Thymus (tissue), 11 donors: ENCODE measurements at regions not wholly inside any gene's neighbourhood (a gene's known extent, or its start where the extent isn't known, plus 50 kb on each side); places are given as distances from the start of the nearest gene placed in this dataset.

ENCODE experiments used
- DNase-seq, 9 donors: peaks; one replicate each; pipeline ENCODE4 v3.0.0-alpha.2; 2013; ENCODE audit warnings: low spot score in 9 of 9, low read depth in 6 of 9, missing footprints in 1 of 9
- H3K27ac ChIP-seq, 2 donors: one replicate each; pipeline ENCODE4 v1.5.1; 2013; ENCODE audit warnings: control low read depth in 1 of 2, low read depth in 1 of 2, low read length in 1 of 2, mild to moderate bottlenecking in 1 of 2, moderate library complexity in 1 of 2
- H3K27me3 ChIP-seq, 2 donors: one replicate each; pipeline ENCODE4 v1.5.1; 2013; ENCODE audit warnings: low read length in 1 of 2; ENCODE audit not compliant: control insufficient read depth in 2 of 2, insufficient read depth in 1 of 2
- H3K36me3 ChIP-seq, 2 donors: one replicate each; pipeline ENCODE4 v1.5.1; 2013; ENCODE audit warnings: low read length in 1 of 2, mild to moderate bottlenecking in 1 of 2, moderate library complexity in 1 of 2; ENCODE audit not compliant: control insufficient read depth in 2 of 2, insufficient read depth in 2 of 2
- H3K4me1 ChIP-seq, 2 donors: one replicate each; pipeline ENCODE4 v1.5.1; 2013; ENCODE audit warnings: low read length in 2 of 2; ENCODE audit not compliant: control insufficient read depth in 2 of 2, insufficient read depth in 2 of 2
- H3K4me3 ChIP-seq, 2 donors: one replicate each; pipeline ENCODE4 v1.5.1; 2013; ENCODE audit warnings: low read length in 2 of 2, control low read depth in 1 of 2, mild to moderate bottlenecking in 1 of 2
- H3K9me3 ChIP-seq, 2 donors: one replicate each; pipeline ENCODE4 v1.5.1; 2013; ENCODE audit warnings: low read length in 1 of 2, mild to moderate bottlenecking in 1 of 2; ENCODE audit not compliant: control insufficient read depth in 2 of 2, insufficient read depth in 1 of 2
- WGBS: extraction: QIAGEN DNeasy Blood & Tissue Kit; methylation state at CpG from one replicate; pipeline ENCODE4 v1.1.7; 2013; 5-methylcytosine and 5-hydroxymethylcytosine counted together
- donor health status: healthy.

DNA sequence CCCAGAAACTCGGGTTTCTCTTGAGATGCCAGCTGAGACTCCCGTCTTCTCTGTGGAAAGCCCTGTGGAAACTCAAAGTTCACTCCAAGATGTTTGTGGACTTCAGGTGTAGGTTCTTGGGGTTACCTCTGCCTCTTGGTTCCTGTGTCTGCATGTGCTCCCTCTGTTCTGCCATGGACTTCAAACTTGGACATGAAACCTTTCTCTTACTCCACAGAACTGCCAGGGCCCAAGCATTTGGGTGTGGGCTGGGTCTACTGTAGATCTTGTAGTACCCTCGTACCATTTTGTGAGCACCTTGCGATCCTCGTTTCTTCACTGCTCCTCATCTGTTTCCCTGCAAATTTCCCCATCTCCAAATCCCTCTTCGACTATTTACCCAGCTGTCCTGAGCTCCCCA lies 175.5 kb downstream of the HAUS1 start:
- 98% methylated on average over 6 of the region's 6 CpGs for WGBS
- Histone ChIP-seq H3K4me3 (no peak overlapping the region), H3K27me3 (no peaks in the 10 kb centered on the region), H3K9me3 (no peaks in the 10 kb centered on the region), H3K4me1 (no peaks in the 10 kb centered on the region), H3K36me3 (no peaks in the 10 kb centered on the region), H3K27ac (no peak overlapping the region)
- no peak for DNase-seq

DNA sequence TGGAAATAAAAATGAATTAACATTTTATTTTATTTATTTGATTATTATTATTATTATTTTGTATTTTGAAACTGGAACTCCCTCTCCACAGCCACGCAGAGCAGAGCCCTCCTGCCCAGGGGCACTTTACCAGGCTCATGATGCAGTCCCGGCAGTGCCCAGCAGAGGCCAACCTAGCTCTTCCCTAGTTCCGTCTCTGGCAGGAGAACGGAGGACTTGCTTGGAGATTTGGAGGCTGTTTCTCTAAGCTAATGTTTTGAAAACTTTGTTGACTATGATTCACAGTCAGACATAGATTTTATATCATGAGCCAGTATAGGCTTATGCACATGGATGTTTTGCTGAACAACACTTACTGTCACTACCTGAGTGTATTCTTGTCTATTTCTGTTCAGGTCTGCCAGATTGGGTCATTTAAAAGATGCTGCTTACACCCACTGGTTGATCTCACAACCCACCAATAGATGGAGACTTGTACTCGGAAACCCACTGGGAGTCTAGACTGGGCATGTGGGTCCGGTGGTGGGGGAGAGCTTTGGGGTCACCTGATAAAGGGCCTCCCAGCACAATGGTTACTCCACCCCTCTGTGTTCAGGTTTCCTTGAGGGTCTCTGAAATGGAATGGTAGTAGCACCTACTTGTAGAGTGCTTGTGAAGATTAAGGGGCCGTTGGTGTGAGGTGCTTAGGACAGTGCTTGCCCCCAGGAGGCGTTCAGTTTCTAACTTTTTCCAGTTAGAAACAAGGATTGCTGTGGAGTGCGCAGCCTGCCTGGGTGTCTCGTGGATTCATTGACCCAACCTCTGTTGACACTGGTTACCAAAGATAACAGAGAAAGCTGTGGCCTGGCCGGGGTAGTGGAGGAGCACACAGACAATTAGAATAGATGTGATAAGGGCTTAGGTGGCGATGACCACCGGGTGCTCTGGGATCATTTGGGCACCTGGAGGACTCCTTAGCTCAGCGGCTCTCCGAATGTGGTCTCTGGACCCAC lies 177.3 kb downstream of the HAUS1 start:
- H3K9me3 ChIP-seq = no peaks in the 10 kb centered on the region
- H3K27ac ChIP-seq = no peak overlapping the region
- H3K36me3 ChIP-seq = no peaks in the 10 kb centered on the region
- no peaks in the 10 kb centered on the region for H3K4me1 ChIP-seq
- peak; percentile 23 to 77 (median 51) for DNase-seq
- H3K27me3 ChIP-seq = no peaks in the 10 kb centered on the region
- 59% methylated on average over 15 of the region's 15 CpGs for whole genome bisulfite sequencing
- H3K4me3 ChIP-seq = no peak overlapping the region

GRCh38 chr18:46282177-46282570 lies 178.0 kb downstream of the HAUS1 start:
- 98% methylated on average over 7 of the region's 7 CpGs for WGBS
- no peak overlapping the region for H3K4me3 ChIP-seq
- no peaks in the 10 kb centered on the region for H3K4me1 ChIP-seq
- DNase-seq = no peak
- H3K9me3 ChIP-seq = no peaks in the 10 kb centered on the region
- H3K27ac ChIP-seq = no peak overlapping the region
- no peaks in the 10 kb centered on the region for H3K36me3 ChIP-seq
- no peaks in the 10 kb centered on the region for H3K27me3 ChIP-seq

- DNase-seq = no peak
- Histone ChIP-seq H3K27me3 (no peaks in the 10 kb centered on the region), H3K4me1 (no peaks in the 10 kb centered on the region), H3K4me3 (no peak overlapping the region), H3K9me3 (no peaks in the 10 kb centered on the region), H3K27ac (no peak overlapping the region), H3K36me3 (no peaks in the 10 kb centered on the region)
- 94% methylated on average over 7 of the region's 7 CpGs for WGBS
Measured at GRCh38 chr18:46282646-46283045, 178.5 kb downstream of the HAUS1 start.

- DNase-seq = no peak
- Histone ChIP-seq H3K27ac (no peak overlapping the region), H3K36me3 (no peaks in the 10 kb centered on the region), H3K9me3 (no peaks in the 10 kb centered on the region), H3K27me3 (no peaks in the 10 kb centered on the region), H3K4me1 (no peaks in the 10 kb centered on the region), H3K4me3 (no peak overlapping the region)
- WGBS = 84% methylated on average over 7 of the region's 7 CpGs
Measured at GRCh38 chr18:46283268-46283667, 179.1 kb downstream of the HAUS1 start.

- DNase-seq = no peak
- Histone ChIP-seq H3K36me3 (no peaks in the 10 kb centered on the region), H3K27ac (no peak overlapping the region), H3K27me3 (no peaks in the 10 kb centered on the region), H3K4me3 (no peak overlapping the region), H3K4me1 (no peaks in the 10 kb centered on the region), H3K9me3 (no peaks in the 10 kb centered on the region)
- WGBS = 91% methylated on average over 4 of the region's 4 CpGs
Measured at GRCh38 chr18:46283895-46284295, 179.7 kb downstream of the HAUS1 start.

DNA sequence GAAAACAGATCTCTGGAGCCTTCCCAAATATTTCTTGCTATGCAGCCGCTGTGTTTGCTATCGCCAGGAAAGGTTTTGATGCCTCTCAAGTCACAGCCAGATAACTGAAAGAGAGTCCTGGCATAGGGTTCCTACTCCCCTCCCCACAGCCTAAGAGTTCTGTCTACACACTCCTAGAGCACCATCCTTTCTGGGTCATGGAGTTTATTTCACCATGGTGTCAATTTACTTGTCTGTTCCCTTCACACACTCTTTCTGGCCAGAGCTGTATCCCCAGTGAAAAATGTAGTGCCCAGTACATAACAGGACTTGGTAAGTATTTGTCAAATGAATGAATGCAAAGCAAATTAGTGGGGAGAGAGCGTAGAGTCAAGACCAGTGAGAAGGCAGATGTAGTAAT lies 185.3 kb downstream of the HAUS1 start:
- 100% methylated on average over 3 of the region's 3 CpGs for WGBS
- Histone ChIP-seq H3K9me3 (no peaks in the 10 kb centered on the region), H3K27me3 (no peaks in the 10 kb centered on the region), H3K27ac (no peak overlapping the region), H3K4me1 (no peaks in the 10 kb centered on the region), H3K4me3 (no peak overlapping the region), H3K36me3 (no peaks in the 10 kb centered on the region)
- DNase-seq = no peak

GRCh38 chr18:46289931-46290330 lies 185.7 kb downstream of the HAUS1 start:
- no peak overlapping the region for H3K27ac ChIP-seq
- no peak for DNase-seq

DNA sequence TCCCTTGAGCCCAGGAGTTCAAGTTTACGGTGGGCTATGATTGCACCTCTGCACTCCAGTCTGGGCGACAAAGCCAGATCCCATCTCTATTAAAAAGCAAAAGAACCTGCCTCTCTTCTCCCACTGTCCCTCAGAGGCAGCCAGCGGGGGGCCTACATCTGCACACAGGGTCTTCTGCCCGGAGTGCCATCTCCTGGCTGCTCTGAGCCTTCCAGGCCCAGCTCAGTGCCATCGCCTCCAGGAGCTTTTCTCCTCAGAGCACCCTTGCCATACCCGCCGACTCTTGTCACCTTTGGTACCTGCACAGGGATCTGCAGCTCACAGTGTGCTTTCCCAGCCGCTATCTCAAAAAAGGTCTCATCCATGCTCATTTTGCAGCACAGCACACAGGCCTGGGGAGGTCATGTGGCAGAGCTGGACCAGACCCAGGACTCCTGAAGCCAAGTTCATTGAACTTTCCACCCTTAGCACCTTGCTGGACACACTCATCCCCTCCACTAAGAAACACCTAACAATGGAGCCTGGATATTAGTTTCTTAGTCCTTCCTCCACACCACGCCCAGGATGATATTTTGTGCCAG lies 186.3 kb downstream of the HAUS1 start:
- 93% methylated on average over 9 of the region's 9 CpGs for WGBS

More at GRCh38 chr18:46289931-46290330, 185.7 kb downstream of the HAUS1 start:
- H3K4me1 ChIP-seq = no peaks in the 10 kb centered on the region
- no peaks in the 10 kb centered on the region for H3K36me3 ChIP-seq
- no peaks in the 10 kb centered on the region for H3K9me3 ChIP-seq
- H3K27me3 ChIP-seq = no peaks in the 10 kb centered on the region
- 96% methylated on average over 4 of the region's 4 CpGs for WGBS
- no peak overlapping the region for H3K4me3 ChIP-seq

More for the DNA sequence above, 186.3 kb downstream of the HAUS1 start:
- Histone ChIP-seq H3K4me1 (no peaks in the 10 kb centered on the region), H3K27me3 (no peaks in the 10 kb centered on the region), H3K4me3 (no peak overlapping the region), H3K36me3 (no peaks in the 10 kb centered on the region), H3K27ac (no peak overlapping the region), H3K9me3 (no peaks in the 10 kb centered on the region)
- no peak for DNase-seq
